CD14-positive monocyte (primary cell): ENCODE measurements at regions not wholly inside any gene's neighbourhood (a gene's known extent, or its start where the extent isn't known, plus 50 kb on each side); places are given as distances from the start of the nearest gene placed in this dataset.
A peak's percentile ranks its signal among the peaks of the same experiment; 100 is the strongest.

ENCODE experiments used
- DNase-seq, 3 donors: peaks; one replicate each; pipeline ENCODE4 v3.0.0-alpha.2; 2011 to 2022
- H2AFZ ChIP-seq: 2 replicates; pipeline ENCODE4 v1.6.0; 2012; ENCODE audit warnings: mild to moderate bottlenecking, low read depth, low read length, inconsistent platforms; ENCODE audit not compliant: insufficient read depth, poor library complexity, severe bottlenecking
- H3K27ac ChIP-seq, 2 donors: 1 replicate in 1 of 2; 2 replicates in 1 of 2; pipeline ENCODE4 v1.5.1; 2012 to 2013; ENCODE audit warnings: low read length in 2 of 2, control low read depth in 1 of 2, inconsistent platforms in 1 of 2, low read depth in 1 of 2, mild to moderate bottlenecking in 1 of 2
- H3K27me3 ChIP-seq, 2 donors: one replicate each; pipeline versions ENCODE4 v1.6.0 to v1.6.1; 2011 to 2013; ENCODE audit warnings: low read length in 2 of 2; ENCODE audit not compliant: control insufficient read depth in 2 of 2, insufficient read depth in 2 of 2
- H3K36me3 ChIP-seq, 2 donors: replicated peaks in 1 of 2; 1 replicate in 1 of 2; 2 replicates in 1 of 2; pipeline versions ENCODE4 v1.5.1 to v1.6.1; 2012 to 2013; ENCODE audit warnings: low read length in 2 of 2, control low read depth in 1 of 2, inconsistent platforms in 1 of 2, mild to moderate bottlenecking in 1 of 2; ENCODE audit not compliant: insufficient read depth in 2 of 2, control insufficient read depth in 1 of 2
- H3K4me1 ChIP-seq, 2 donors: 1 replicate in 1 of 2; 2 replicates in 1 of 2; pipeline versions ENCODE4 v1.5.1 to v1.6.1; 2012 to 2013; ENCODE audit warnings: low read length in 2 of 2, control low read depth in 1 of 2, inconsistent platforms in 1 of 2, mild to moderate bottlenecking in 1 of 2, moderate library complexity in 1 of 2; ENCODE audit not compliant: insufficient read depth in 2 of 2, control insufficient read depth in 1 of 2
- H3K4me2 ChIP-seq: replicated peaks from 2 replicates; pipeline ENCODE3; 2012; ENCODE audit warnings: low read length, moderate library complexity, mild to moderate bottlenecking; ENCODE audit not compliant: poor library complexity, severe bottlenecking; ENCODE audit errors: extremely low read depth
- H3K4me3 ChIP-seq, 3 experiments: fragments of 200-600 bp in 1 of 3; sonication (generic) in 1 of 3; replicated peaks in 1 of 3; 1 replicate in 2 of 3; 2 replicates in 1 of 3; pipeline ENCODE4 v1.5.1; 2011 to 2013; ENCODE audit warnings: low read length in 3 of 3, mild to moderate bottlenecking in 3 of 3, control low read depth in 2 of 3, low read depth in 2 of 3, inconsistent platforms in 1 of 3, moderate library complexity in 1 of 3
- H3K79me2 ChIP-seq: 2 replicates; pipeline ENCODE4 v1.6.0; 2012; ENCODE audit warnings: mild to moderate bottlenecking, control low read depth, inconsistent platforms, low read length, moderate library complexity; ENCODE audit not compliant: insufficient read depth
- H3K9ac ChIP-seq: 2 replicates; pipeline ENCODE4 v1.6.0; 2017; ENCODE audit warnings: low read length, mild to moderate bottlenecking; ENCODE audit not compliant: insufficient read depth, poor library complexity, severe bottlenecking
- H3K9me3 ChIP-seq, 2 donors: replicated peaks in 1 of 2; 1 replicate in 1 of 2; 2 replicates in 1 of 2; pipeline versions ENCODE4 v1.5.1 to v1.6.1; 2012 to 2013; ENCODE audit warnings: low read length in 2 of 2, control low read depth in 1 of 2; ENCODE audit not compliant: control insufficient read depth in 1 of 2, insufficient read depth in 1 of 2
- H4K20me1 ChIP-seq: 2 replicates; pipeline ENCODE4 v1.6.0; 2012; ENCODE audit warnings: mild to moderate bottlenecking, low read length, control low read depth, moderate library complexity; ENCODE audit not compliant: insufficient read depth
- H3K27ac Mint-ChIP-seq, 7 donors: one replicate each; pipeline ENCODE4 v1.8.0; 2020; ENCODE audit warnings: mild to moderate bottlenecking in 7 of 7, mixed read lengths in 7 of 7, moderate library complexity in 6 of 7, inconsistent platforms in 2 of 7
- H3K27me3 Mint-ChIP-seq, 3 donors: one replicate each; pipeline ENCODE4 v1.8.0; 2021 to 2022; ENCODE audit warnings: low read depth in 3 of 3, mild to moderate bottlenecking in 3 of 3, mixed read lengths in 3 of 3, moderate library complexity in 3 of 3, inconsistent platforms in 1 of 3
- H3K36me3 Mint-ChIP-seq, 2 donors: one replicate each; pipeline ENCODE4 v1.8.0; 2020; ENCODE audit warnings: mixed read lengths in 2 of 2, inconsistent platforms in 1 of 2, mild to moderate bottlenecking in 1 of 2
- H3K4me1 Mint-ChIP-seq: one replicate; pipeline ENCODE4 v1.8.0; 2020; ENCODE audit warnings: mild to moderate bottlenecking, mixed read lengths
- H3K4me3 Mint-ChIP-seq, 2 donors: one replicate each; pipeline ENCODE4 v1.8.0; 2020; ENCODE audit warnings: mild to moderate bottlenecking in 2 of 2, mixed read lengths in 2 of 2, moderate library complexity in 1 of 2
- H3K9me3 Mint-ChIP-seq, 7 donors: one replicate each; pipeline ENCODE4 v1.8.0; 2020 to 2022; ENCODE audit warnings: mixed read lengths in 7 of 7, mild to moderate bottlenecking in 6 of 7, moderate library complexity in 6 of 7, inconsistent platforms in 2 of 7
- WGBS: methylation state at CpG from one replicate; pipeline ENCODE4 v1.1.5; 2013; ENCODE audit warnings: missing lambda C conversion rate; ENCODE audit not compliant: insufficient coverage; 5-methylcytosine and 5-hydroxymethylcytosine counted together
- intact Hi-C, 2 donors: fragments of 100-400 bp; cut with micrococcal nuclease; formaldehyde crosslinking; loops; one replicate each; pipeline versions ENCODE4 v1.15.0 to v1.15.1; 2023
- TF ChIP-seq, protein P1 (sequence below): fragments of 200-600 bp; IDR thresholded peaks from one replicate; pipeline ENCODE4 v1.8.0; 2022; ENCODE audit warnings: antibody characterized with exemption, mild to moderate bottlenecking

DNA sequence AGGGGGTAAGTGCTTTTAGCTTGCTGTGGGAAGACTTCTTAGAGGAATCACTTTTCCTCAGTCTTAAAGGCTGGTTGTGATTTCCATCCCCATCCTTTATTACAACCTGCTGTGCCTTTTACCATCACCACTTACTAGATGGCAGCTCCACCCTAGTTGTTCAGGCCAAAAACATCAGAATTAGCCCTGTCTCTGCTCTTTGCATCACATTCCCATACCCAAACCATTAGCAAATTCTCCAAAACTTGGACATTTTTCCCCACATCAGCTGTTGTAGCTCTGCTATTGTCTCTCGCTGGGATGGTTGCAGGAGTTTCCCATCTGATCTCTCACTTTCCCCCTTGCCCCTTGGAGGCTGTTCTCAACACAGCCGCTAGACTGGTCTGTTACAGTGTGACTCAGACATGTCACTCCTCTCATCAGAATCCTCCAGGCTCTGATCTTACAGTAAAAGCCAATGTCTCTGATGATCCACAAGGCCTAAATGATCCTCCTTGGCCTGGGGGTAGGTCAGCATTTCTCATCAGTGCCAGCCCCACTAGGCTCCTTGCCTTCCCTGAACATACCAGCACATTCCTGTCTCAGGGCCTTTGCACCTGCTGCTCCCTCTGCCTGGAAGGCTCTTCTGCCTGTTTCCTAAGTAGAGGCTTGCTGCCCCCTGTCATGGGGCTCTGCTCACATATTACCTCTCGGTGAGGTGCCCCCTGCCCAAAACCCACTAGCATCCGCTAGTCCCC is 102.5 kb downstream of the BEGAIN start:
- no peaks in the 10 kb centered on the region for H3K27me3 Mint-ChIP-seq
- Histone ChIP-seq H3K36me3 (peaks cover 0 to 10% of the 10 kb centered on the region in 2 donors), H2AFZ (no peak overlapping the region), H3K79me2 (no peaks in the 10 kb centered on the region), H3K9ac (no peak overlapping the region), H3K4me2 (no peak overlapping the region), H4K20me1 (peaks cover 17% of the 10 kb centered on the region), H3K9me3 (no peaks in the 10 kb centered on the region), H3K27me3 (no peaks in the 10 kb centered on the region), H3K4me3 (no peak overlapping the region), H3K27ac (no peak overlapping the region), H3K4me1 (no peaks in the 10 kb centered on the region)
- no peaks in the 10 kb centered on the region for H3K4me1 Mint-ChIP-seq
- intact Hi-C loops: no loop called here
- no peak for DNase-seq
- 100% methylated on average over 2 of the region's 4 CpGs for WGBS
- H3K36me3 Mint-ChIP-seq: peaks cover 14 to 19% of the 10 kb centered on the region in 2 donors
- H3K4me3 Mint-ChIP-seq: no peak overlapping the region
- peak overlapping the region in 1 of 7 donors; percentile 2 for H3K27ac Mint-ChIP-seq
- no peaks in the 10 kb centered on the region for H3K9me3 Mint-ChIP-seq
- TF ChIP-seq, protein P1, sequence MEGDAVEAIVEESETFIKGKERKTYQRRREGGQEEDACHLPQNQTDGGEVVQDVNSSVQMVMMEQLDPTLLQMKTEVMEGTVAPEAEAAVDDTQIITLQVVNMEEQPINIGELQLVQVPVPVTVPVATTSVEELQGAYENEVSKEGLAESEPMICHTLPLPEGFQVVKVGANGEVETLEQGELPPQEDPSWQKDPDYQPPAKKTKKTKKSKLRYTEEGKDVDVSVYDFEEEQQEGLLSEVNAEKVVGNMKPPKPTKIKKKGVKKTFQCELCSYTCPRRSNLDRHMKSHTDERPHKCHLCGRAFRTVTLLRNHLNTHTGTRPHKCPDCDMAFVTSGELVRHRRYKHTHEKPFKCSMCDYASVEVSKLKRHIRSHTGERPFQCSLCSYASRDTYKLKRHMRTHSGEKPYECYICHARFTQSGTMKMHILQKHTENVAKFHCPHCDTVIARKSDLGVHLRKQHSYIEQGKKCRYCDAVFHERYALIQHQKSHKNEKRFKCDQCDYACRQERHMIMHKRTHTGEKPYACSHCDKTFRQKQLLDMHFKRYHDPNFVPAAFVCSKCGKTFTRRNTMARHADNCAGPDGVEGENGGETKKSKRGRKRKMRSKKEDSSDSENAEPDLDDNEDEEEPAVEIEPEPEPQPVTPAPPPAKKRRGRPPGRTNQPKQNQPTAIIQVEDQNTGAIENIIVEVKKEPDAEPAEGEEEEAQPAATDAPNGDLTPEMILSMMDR: no peak

- Histone ChIP-seq H3K27me3 (no peaks in the 10 kb centered on the region), H3K4me1 (no peaks in the 10 kb centered on the region), H3K79me2 (no peaks in the 10 kb centered on the region), H3K36me3 (peaks cover 0 to 10% of the 10 kb centered on the region in 2 donors), H4K20me1 (peaks cover 17% of the 10 kb centered on the region), H3K4me2 (no peak overlapping the region), H3K9me3 (no peaks in the 10 kb centered on the region), H3K27ac (no peak overlapping the region), H3K9ac (no peak overlapping the region), H3K4me3 (no peak overlapping the region), H2AFZ (no peak overlapping the region)
- Mint-ChIP-seq H3K36me3 (peaks cover 14 to 19% of the 10 kb centered on the region in 2 donors), H3K9me3 (no peaks in the 10 kb centered on the region), H3K27ac (no peak overlapping the region), H3K4me3 (no peak overlapping the region), H3K4me1 (no peaks in the 10 kb centered on the region), H3K27me3 (no peaks in the 10 kb centered on the region)
- WGBS: 72% methylated on average over 12 of the region's 21 CpGs
- TF ChIP-seq, protein P1: no peak
- intact Hi-C loops: no loop called here
- no peak for DNase-seq
Measured at GRCh38 chr14:100486025-100486828, 101.0 kb downstream of the BEGAIN start.
